Stimulated activated CD4-positive, alpha-beta T cell treated with anti-CD3 and anti-CD28 coated beads, Interleukin-2, amount 100 ng/mL, for 48 hours (primary cell): ENCODE measurements at regions not wholly inside any gene's neighbourhood (a gene's known extent, or its start where the extent isn't known, plus 50 kb on each side); places are given as distances from the start of the nearest gene placed in this dataset.
"Not testable (repeated sequence)": the region's sequence is repeated elsewhere in the genome, so short reads cannot be mapped to it uniquely, and the experiment has no call there.

ENCODE experiments used
- DNase-seq, 2 donors: peaks; one replicate each; pipeline ENCODE4 v3.0.0-alpha.2; 2020

DNA sequence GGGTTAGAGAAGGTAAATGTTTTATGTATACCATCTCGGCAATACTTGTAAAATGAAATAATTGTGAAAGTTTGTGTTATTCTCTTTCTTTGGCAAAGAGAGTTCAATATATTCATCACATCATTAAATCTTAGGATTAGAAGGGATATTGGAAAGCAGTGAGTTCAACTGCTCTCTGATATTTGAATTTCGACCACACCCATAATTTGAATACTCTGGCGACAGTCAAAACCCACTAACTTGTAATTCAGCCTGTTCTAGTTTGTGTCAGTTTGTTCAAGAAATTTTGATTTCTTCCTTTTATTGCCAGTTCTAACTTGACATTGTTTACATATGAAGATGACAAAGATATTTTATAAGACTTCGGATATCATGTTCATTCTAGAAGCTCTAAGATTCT, 1380.5 kb upstream of the CDH8 start:
- no peak for DNase-seq

DNA sequence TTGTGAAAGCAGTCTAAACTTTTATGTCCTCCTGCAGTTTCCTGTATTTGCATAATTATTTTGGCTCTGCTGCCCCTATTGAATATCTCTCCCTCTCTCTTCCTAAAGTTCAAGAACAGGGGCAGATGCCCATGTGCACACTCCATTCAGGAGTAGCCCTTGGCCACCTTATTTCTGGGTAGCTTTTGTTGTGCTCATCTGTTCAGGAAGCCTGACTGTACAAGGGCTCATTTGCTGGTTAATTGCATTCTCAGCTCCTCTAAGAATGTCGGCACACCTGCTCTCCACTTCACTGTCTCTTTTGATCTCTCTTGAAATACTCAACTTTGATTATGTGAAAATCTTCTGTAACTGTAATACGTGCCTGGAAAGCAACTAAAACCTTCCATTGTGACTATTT, 1378.8 kb upstream of the CDH8 start:
- DNase-seq, result no peak

DNA sequence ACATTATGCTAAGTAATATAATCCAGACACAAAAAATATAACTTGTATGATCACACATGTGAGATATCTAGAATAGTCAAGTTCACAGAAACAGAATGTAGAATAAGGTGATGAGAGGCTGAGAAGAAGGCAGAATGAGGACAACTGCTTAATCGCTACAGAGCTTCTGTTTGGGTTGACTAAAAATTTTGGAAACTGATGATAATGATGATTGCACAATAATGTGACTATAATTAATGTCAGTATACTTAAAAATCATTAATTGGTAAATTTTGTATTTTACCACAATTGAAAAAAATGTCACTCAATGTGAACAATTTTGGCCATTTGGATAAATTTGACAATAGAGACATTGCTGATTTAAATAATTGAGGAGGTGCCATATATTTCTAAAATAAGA, 1374.4 kb upstream of the CDH8 start:
- no peak for DNase-seq

- DNase-seq, result no peak
Measured at GRCh38 chr16:63403792-63404191, 1367.6 kb upstream of the CDH8 start.

- DNase-seq, result not testable (repeated sequence)
Measured at GRCh38 chr16:63388277-63388676, 1352.0 kb upstream of the CDH8 start.

GRCh38 chr16:63385714-63386432, 1349.6 kb upstream of the CDH8 start:
- DNase-seq, result no peak

DNA sequence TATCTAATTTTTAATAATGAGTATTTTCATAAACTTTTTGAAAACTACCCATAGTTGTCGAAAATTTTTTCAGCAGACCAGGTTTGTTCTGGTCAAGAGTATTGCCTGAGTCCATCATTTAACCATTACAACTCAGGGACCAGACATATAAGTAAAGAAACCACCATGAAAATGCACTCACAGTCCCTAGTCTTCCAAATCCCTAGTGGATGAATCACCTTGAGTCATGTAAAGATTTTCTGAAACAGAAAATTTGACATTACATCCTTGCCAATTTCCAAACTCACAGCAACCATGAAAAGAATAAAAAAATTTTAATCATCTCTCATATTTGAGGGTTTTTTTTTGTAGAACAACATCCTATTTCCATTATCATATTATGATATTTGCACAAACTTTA, 1337.5 kb upstream of the CDH8 start:
- DNase-seq, result no peak

- DNase-seq, result no peak
Measured at GRCh38 chr16:63372815-63373214, 1336.6 kb upstream of the CDH8 start.

- no peak for DNase-seq
Measured at GRCh38 chr16:63372283-63372682, 1336.0 kb upstream of the CDH8 start.

GRCh38 chr16:63365649-63366304, 1329.5 kb upstream of the CDH8 start:
- no peak for DNase-seq

DNA sequence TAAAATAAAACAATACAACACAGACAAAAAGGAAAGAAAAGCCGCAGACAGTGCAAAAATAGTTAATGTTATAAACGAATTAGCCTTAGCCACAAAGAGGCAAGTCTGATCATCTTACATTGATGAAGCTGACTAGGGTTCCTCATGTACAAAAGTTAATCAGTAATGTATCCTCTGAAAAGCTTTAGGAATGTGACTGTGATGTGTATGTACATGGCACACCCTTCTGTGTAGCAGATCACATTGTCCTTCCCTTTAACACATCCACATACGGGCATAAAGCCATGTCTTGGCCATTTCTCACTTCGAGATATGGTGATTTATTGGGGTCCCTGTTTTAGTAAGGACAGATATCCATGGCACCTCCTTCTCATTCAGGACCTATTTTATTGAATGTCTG, 1327.5 kb upstream of the CDH8 start:
- DNase-seq, result no peak

- no peak for DNase-seq
Measured at GRCh38 chr16:63361032-63361624, 1324.9 kb upstream of the CDH8 start.

DNA sequence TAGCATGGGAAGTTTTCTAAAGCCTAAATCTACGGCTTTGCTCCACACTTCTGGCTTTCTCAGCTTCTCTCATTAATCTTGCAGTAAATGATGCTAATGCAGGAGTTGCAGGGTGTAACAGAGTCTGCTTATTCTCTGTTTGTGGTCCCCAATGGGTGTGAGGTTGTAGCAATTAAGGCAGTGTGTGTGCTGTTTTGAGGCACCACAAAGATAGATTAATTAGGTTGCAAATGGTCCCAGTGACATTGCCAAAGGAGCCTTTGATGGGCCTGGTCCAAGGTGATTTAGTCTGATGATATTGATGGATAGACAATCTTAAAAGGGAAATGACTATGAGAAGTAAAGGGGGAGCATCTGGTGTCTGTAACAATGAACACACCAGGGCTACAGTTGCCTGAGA, 1313.7 kb upstream of the CDH8 start:
- DNase-seq, result no peak

- no peak for DNase-seq
Measured at GRCh38 chr16:63346000-63346399, 1309.8 kb upstream of the CDH8 start.

DNA sequence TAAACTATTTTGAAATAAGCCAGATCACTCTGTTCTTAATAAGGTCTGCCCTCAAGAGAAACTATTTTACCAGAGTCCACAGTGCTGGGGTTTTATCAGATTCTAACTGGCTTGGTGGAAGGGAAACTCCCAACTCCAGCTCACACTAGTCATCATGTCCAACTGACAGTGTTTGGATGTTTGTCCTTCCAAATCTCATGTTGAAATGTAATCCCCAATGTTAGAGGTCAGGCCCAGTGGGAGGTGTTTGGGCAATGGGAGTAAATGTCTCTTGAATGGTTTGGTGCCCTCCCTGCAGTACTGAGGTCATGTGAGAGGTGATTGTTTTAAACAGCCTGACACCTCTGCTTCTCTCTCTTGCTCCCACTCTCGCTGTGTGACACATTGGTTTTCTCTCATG, 1301.0 kb upstream of the CDH8 start:
- DNase-seq, result no peak

DNA sequence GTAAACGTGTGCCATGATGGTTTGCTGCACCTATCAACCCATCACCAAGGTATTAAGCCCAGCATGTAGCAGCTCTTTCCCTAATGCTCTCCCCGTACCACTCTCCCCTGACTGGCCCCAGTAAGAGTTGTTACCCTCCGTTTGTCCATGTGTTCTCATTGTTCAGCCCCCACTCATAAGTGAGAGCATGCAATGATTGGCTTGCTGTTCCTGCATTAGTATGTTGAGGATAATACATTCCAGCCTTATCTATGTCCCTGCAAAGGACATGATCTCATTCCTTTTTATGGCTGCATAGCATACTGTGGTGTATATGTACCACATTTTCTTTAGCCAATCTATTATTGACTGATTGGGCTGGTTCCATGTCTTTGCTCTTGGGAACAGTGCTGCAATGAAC, 1294.9 kb upstream of the CDH8 start:
- DNase-seq, result no peak

DNA sequence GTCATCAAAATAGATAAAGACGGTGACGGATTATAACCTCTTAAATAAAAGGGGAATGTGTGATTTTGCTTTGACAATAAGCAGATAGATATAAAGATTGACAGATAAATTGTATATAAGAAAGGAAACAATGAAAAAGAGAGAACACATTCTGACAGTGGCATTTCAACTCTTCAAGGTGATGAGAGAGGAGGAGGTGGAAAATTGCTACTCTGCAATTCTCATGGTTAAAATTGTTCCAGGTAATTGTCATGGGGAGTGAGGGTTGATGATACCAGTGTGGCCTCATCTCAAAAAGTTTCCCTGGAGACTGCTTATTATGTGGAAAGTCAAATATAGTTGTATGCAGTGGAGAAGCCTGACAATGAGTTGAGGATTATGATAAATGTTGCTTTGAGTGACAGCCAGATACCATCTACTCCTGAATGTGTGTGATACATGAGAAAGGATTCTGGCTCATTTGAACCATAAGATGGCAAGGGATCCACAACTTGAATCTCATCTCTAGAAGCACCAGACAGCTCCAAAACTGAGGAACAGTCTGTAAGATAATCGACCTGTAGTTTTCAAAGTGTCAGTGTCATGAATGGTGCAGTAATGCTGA, 1290.6 kb upstream of the CDH8 start:
- DNase-seq, result no peak

DNA sequence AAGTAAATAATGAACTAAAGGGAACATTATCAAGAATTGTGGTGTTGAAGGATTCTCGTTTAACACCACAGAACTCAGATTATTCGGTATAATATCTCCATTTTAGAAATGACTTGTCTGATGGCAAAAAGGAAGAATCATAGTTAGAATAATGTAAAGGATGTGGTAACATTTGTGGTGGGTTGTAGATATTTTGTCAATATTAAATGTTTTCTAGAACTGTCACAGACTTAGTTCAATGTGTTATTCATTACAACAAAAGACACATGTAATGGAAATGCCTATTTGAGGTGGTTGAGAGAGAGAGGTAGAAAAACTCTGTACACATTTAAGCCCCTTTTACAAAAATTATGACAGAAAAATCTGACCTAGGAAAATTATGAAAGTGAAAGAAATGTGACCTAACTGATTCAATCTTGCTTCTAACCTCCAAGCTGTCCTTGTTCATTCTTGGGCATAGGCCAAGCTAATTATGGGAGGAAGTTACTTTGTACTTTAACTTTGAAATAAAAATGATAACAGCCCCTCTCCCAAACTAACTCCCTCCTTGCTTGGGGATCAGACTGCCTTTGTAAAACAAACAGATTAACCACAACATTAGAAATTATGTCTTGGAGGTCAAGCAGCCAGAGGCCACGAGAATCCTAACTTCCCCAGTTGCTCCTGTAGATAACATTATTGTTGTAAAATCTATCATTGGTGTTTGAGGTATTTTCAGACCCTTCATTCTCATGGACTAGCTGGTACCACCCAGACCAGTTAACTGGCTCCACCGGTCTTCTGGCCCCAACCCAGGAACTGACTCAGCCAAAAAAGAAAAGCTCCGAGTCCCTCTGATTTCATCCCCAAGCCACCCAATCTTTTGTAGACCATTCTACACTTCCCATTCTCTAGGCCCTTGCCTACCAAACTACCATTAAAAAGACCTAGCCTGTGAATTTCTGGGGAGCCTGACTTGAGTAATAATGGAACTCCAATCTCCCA, 1287.8 kb upstream of the CDH8 start:
- DNase-seq, result no peak

DNA sequence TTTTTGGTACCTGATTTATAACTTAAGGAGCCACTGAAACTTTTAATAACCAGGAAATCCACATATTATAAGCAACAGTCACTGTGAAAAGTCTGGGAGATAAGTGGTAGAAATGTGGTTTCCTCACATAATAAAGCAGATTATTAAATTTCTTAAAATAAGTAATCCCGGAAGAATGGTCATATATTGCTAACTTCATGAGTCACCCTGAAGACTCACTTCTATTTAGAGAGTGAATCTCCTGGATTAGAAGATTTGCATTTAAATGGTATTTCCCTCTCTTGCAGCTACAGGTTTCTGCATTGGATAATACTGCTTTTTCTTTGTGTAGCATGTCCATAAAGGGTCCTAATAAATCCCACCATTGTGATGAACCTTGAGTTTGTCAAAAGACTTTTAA, 1286.8 kb upstream of the CDH8 start:
- no peak for DNase-seq

DNA sequence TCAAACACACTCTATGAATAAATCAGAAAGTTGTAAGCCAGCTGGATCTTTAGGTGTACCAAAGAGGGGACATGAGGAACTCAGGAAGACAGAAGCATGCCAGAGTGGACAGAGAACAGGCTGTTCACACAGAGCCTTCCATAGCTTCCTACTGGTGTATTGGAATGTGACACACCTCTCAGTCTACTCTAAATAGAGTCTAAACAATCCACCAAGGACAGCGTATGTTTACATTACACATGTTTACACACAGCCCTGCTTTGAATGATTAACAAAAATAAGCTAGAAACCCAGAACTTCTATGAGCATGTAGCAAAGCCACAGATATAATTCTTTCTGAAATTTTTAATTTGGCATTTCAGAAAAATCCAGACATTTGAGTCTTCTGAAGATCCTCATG, 1279.0 kb upstream of the CDH8 start:
- DNase-seq, result no peak

- no peak for DNase-seq
Measured at GRCh38 chr16:63312346-63312745, 1276.1 kb upstream of the CDH8 start.

GRCh38 chr16:63311313-63311712, 1275.1 kb upstream of the CDH8 start:
- DNase-seq, result no peak

GRCh38 chr16:63302811-63303210, 1266.6 kb upstream of the CDH8 start:
- no peak for DNase-seq
